Spleen (tissue), 11 donors: ENCODE measurements at regions not wholly inside any gene's neighbourhood (a gene's known extent, or its start where the extent isn't known, plus 50 kb on each side); places are given as distances from the start of the nearest gene placed in this dataset.

Experiments
- DNase-seq: peaks from one replicate; pipeline ENCODE4 v3.0.0-alpha.2; 2020
- H3K27ac ChIP-seq, 8 donors: fragments of 200-600 bp; sonication (generic) in 7 of 8; 1 replicate in 4 of 8; 2 replicates in 4 of 8; pipeline versions ENCODE4 v1.5.0 to v1.8.0; 2016 to 2021; ENCODE audit warnings: inconsistent platforms in 4 of 8, mild to moderate bottlenecking in 4 of 8, moderate library complexity in 1 of 8
- H3K27me3 ChIP-seq, 7 donors: fragments of 200-600 bp; sonication (generic) in 6 of 7; replicated peaks in 1 of 7; 1 replicate in 4 of 7; 2 replicates in 3 of 7; pipeline versions ENCODE4 v1.5.0 to v1.8.0; 2016 to 2021; ENCODE audit warnings: inconsistent platforms in 3 of 7, mild to moderate bottlenecking in 1 of 7
- H3K36me3 ChIP-seq, 6 donors: fragments of 200-600 bp; sonication (generic) in 5 of 6; 1 replicate in 4 of 6; 2 replicates in 2 of 6; pipeline versions ENCODE4 v1.5.0 to v1.8.0; 2016 to 2021; ENCODE audit warnings: inconsistent platforms in 2 of 6
- H3K4me1 ChIP-seq, 6 donors: fragments of 200-600 bp; sonication (generic) in 5 of 6; 1 replicate in 3 of 6; 2 replicates in 3 of 6; pipeline versions ENCODE4 v1.5.0 to v1.8.0; 2016 to 2021; ENCODE audit warnings: inconsistent platforms in 3 of 6
- H3K4me3 ChIP-seq, 8 donors: fragments of 200-600 bp; sonication (generic) in 7 of 8; 1 replicate in 4 of 8; 2 replicates in 4 of 8; pipeline versions ENCODE4 v1.5.0 to v1.8.0; 2016 to 2021; ENCODE audit warnings: inconsistent platforms in 4 of 8, mild to moderate bottlenecking in 4 of 8, moderate library complexity in 2 of 8
- H3K9me3 ChIP-seq, 8 donors: fragments of 200-600 bp; sonication (generic) in 7 of 8; 1 replicate in 4 of 8; 2 replicates in 4 of 8; pipeline versions ENCODE4 v1.5.0 to v1.8.0; 2016 to 2021; ENCODE audit warnings: inconsistent platforms in 4 of 8
- POLR2A ChIP-seq, 3 donors: fragments of 450-650 bp; IDR thresholded peaks; one replicate each; pipeline ENCODE4 v1.5.1; 2017; ENCODE audit warnings: antibody characterized with exemption in 3 of 3, mild to moderate bottlenecking in 1 of 3
- POLR2AphosphoS5 ChIP-seq, 3 donors: sonication (generic); formaldehyde crosslinking; IDR thresholded peaks; one replicate each; pipeline ENCODE4 v1.5.1; 2017; ENCODE audit warnings: antibody characterized with exemption in 3 of 3
- WGBS, 5 donors: extraction: QIAGEN DNeasy Blood & Tissue Kit in 3 of 5; methylation state at CpG; one replicate each; pipeline versions ENCODE4 v1.1.5 to v1.1.7; 2013 to 2018; 5-methylcytosine and 5-hydroxymethylcytosine counted together
- intact Hi-C: fragments of 100-400 bp; cut with DNase I; formaldehyde crosslinking; loops from one replicate; pipeline ENCODE4 v1.15.0; 2023; ENCODE audit warnings: low total_unique reads
- TF ChIP-seq, protein P1 (sequence below), 11 experiments: fragments of 200-600 bp in 7 of 11; fragments of 450-650 bp in 4 of 11; sonication (generic) in 4 of 11; IDR thresholded peaks in 8 of 11; conservative IDR thresholded peaks in 3 of 11; 1 replicate in 7 of 11; 2 replicates in 4 of 11; pipeline versions ENCODE4 v1.4.0 to v1.8.0; 2016 to 2021; ENCODE audit warnings: antibody characterized with exemption in 11 of 11, inconsistent platforms in 4 of 11, mild to moderate bottlenecking in 1 of 11
- donor health status: healthy with polysubstance abuse.
- donor health status: DM: no; HTN: no; CAD: no; lungs with moderate emphysema.
- donor health status: DM: no; HTN: no; CAD: no.
- donor health status: Bipolar disorder and iron deficiency.
- donor health status: healthy.
- donor health status: DM: no; HTN: no; CAD: no.
- donor health status: DM: yes; HTN: yes; CAD: no.

DNA sequence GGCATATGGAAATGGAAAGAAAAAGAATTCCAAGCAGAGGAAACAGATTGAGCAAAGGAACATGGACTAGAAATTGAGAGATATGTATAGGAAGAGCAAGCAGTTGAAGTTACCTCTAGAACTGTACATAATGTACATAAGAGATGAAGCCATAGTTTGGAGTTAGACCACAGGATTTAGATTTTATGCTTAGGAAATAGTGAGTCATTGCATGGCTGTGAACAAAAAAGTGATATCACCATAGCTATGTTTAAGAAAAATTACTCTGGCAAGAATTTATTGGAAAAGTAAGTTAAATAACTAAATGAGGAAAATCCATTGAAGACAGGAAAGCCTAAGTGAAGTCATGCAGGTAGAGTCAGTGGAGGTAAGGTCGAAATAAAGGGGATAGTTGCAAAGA is 99.4 kb upstream of the GALNT5 start:
- Histone ChIP-seq H3K36me3 (no peaks in the 10 kb centered on the region), H3K27me3 (peaks cover 0 to 4% (median 0%) of the 10 kb centered on the region in 7 donors), H3K27ac (no peak overlapping the region), H3K4me1 (no peaks in the 10 kb centered on the region), H3K4me3 (no peak overlapping the region), H3K9me3 (peaks cover 0 to 3% (median 0%) of the 10 kb centered on the region in 8 donors)
- TF ChIP-seq, protein P1, sequence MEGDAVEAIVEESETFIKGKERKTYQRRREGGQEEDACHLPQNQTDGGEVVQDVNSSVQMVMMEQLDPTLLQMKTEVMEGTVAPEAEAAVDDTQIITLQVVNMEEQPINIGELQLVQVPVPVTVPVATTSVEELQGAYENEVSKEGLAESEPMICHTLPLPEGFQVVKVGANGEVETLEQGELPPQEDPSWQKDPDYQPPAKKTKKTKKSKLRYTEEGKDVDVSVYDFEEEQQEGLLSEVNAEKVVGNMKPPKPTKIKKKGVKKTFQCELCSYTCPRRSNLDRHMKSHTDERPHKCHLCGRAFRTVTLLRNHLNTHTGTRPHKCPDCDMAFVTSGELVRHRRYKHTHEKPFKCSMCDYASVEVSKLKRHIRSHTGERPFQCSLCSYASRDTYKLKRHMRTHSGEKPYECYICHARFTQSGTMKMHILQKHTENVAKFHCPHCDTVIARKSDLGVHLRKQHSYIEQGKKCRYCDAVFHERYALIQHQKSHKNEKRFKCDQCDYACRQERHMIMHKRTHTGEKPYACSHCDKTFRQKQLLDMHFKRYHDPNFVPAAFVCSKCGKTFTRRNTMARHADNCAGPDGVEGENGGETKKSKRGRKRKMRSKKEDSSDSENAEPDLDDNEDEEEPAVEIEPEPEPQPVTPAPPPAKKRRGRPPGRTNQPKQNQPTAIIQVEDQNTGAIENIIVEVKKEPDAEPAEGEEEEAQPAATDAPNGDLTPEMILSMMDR (IDR thresholded peaks at IDR 0.05 in 8 of 11, conservative IDR thresholded peaks at IDR 0.05 in 3 of 11) = no peak
- TF ChIP-seq POLR2AphosphoS5 (IDR thresholded peaks at IDR 0.05) (no peak), POLR2A (IDR thresholded peaks at IDR 0.05) (no peak)
- intact Hi-C loops = no loop called here
- no peak for DNase-seq
- 58 to 78% (median 67%) methylated on average over 1 of the region's 1 CpG for WGBS, 5 donors

DNA sequence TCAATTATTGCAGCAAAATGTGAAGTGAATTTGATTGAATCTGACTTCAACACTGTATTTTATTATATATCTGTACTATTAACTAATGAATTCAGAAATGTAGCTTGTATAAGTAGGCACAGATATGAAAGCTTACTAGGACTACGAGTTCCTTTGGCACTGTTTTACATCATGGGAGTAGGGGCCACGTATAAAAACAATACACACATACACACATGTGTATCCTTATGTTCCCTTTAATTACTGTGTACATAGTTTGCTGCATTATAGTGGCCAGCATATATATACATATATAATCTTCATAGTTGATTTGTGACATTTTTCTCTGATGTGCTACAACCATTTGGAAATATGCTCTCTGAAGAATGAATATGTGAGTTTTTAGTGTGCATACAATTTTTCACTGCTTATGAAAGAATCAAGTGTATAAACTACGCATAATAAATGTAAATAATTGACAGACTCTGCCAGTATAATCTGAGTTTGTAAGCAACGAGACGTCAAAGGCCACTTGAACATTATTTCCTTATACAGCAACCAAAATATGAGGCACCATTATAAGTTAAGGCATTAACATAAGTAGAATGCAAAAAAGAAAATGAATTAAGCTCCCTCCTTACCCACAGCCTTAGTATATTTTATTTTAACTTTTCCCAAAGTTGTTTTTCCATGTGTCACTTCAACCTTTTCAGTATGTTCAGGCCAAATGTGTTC is 98.1 kb upstream of the GALNT5 start:
- intact Hi-C loops = no loop called here
- H3K4me1 ChIP-seq = no peaks in the 10 kb centered on the region
- H3K9me3 ChIP-seq = peaks cover 0 to 7% (median under 1%) of the 10 kb centered on the region in 8 donors
- no peak overlapping the region for H3K27ac ChIP-seq
- no peak for TF ChIP-seq POLR2AphosphoS5 (IDR thresholded peaks at IDR 0.05)
- TF ChIP-seq, protein P1 (IDR thresholded peaks at IDR 0.05 in 8 of 11, conservative IDR thresholded peaks at IDR 0.05 in 3 of 11) = no peak
- TF ChIP-seq POLR2A (IDR thresholded peaks at IDR 0.05) = no peak
- no peak overlapping the region for H3K4me3 ChIP-seq
- no peak for DNase-seq
- no peaks in the 10 kb centered on the region for H3K36me3 ChIP-seq
- WGBS, 5 donors = 81 to 89% (median 83%) methylated on average over 5 of the region's 5 CpGs
- peaks cover 0 to 4% (median 0%) of the 10 kb centered on the region in 7 donors for H3K27me3 ChIP-seq

DNA sequence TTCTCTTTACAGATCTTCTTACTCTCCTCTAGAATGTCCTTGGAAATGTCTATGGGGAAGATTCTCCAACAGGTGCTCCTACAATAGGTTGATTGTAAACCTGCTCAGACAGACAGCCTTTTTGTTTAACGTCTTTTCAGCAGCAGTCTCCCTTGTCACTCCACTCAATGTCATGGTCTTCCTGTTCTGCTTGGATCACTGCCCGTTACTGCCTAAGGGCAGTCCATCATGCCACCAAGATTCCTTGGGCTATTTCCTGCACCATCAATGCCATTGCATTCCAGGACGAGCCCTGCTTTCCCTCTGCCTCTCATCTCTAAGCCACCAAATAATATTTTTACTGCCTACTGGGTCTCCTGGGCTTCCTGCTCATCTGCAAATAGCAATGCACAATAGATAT is 97.4 kb upstream of the GALNT5 start:
- Histone ChIP-seq H3K27ac (no peak overlapping the region), H3K27me3 (peaks cover 0 to 4% (median 0%) of the 10 kb centered on the region in 7 donors), H3K4me3 (no peak overlapping the region), H3K9me3 (peaks cover 0 to 12% (median 8%) of the 10 kb centered on the region in 8 donors), H3K4me1 (no peaks in the 10 kb centered on the region), H3K36me3 (no peaks in the 10 kb centered on the region)
- no peak for DNase-seq
- intact Hi-C loops = no loop called here
- TF ChIP-seq POLR2AphosphoS5 (IDR thresholded peaks at IDR 0.05) = no peak
- TF ChIP-seq, protein P1 (IDR thresholded peaks at IDR 0.05 in 8 of 11, conservative IDR thresholded peaks at IDR 0.05 in 3 of 11) = no peak
- TF ChIP-seq POLR2A (IDR thresholded peaks at IDR 0.05) = no peak
- WGBS, 5 donors = 14 to 33% (median 28%) methylated on average over 3 of the region's 3 CpGs

DNA sequence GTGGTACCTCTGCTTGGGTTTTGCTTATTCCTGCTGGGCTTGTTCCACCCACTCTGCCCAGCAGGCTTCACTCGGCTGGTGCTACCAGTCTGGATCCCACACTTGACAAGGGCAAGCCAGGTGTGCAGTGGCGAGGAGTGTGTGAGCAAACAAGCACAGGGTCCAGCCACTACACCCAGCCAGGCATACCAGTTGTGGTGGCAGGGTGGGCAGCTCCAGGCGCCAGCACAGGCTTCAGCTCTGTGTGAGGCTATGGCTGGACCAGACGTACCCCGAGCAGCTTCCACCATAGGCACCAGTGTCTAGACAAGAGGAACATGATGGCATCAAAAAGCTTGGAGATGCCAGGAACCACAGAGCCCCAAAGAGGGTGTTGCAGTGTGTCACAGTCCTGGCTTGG is 93.1 kb upstream of the GALNT5 start:
- Histone ChIP-seq H3K27me3 (peaks cover 0 to 12% (median 0%) of the 10 kb centered on the region in 7 donors), H3K36me3 (no peaks in the 10 kb centered on the region), H3K27ac (no peak overlapping the region), H3K9me3 (peaks cover 0 to 15% (median 10%) of the 10 kb centered on the region in 8 donors), H3K4me3 (no peak overlapping the region), H3K4me1 (no peaks in the 10 kb centered on the region)
- intact Hi-C loops = no loop called here
- TF ChIP-seq POLR2AphosphoS5 (IDR thresholded peaks at IDR 0.05) (no peak), POLR2A (IDR thresholded peaks at IDR 0.05) (no peak)
- TF ChIP-seq, protein P1 (IDR thresholded peaks at IDR 0.05 in 8 of 11, conservative IDR thresholded peaks at IDR 0.05 in 3 of 11) = no peak
- WGBS, 5 donors = 81 to 96% (median 94%) methylated on average over 4 to 5 of the region's 5 CpGs
- DNase-seq = no peak
